Spleen (tissue), 7 donors: ENCODE measurements at regions not wholly inside any gene's neighbourhood (a gene's known extent, or its start where the extent isn't known, plus 50 kb on each side); places are given as distances from the start of the nearest gene placed in this dataset.

Source experiments
- POLR2A ChIP-seq, 3 donors: fragments of 450-650 bp; IDR thresholded peaks; one replicate each; pipeline ENCODE4 v1.5.1; 2017; ENCODE audit warnings: antibody characterized with exemption in 3 of 3, mild to moderate bottlenecking in 1 of 3
- POLR2AphosphoS5 ChIP-seq, 3 donors: sonication (generic); formaldehyde crosslinking; IDR thresholded peaks; one replicate each; pipeline ENCODE4 v1.5.1; 2017; ENCODE audit warnings: antibody characterized with exemption in 3 of 3
- TF ChIP-seq, protein P1 (sequence below), 11 experiments: fragments of 200-600 bp in 7 of 11; fragments of 450-650 bp in 4 of 11; sonication (generic) in 4 of 11; IDR thresholded peaks in 8 of 11; conservative IDR thresholded peaks in 3 of 11; 1 replicate in 7 of 11; 2 replicates in 4 of 11; pipeline versions ENCODE4 v1.4.0 to v1.8.0; 2016 to 2021; ENCODE audit warnings: antibody characterized with exemption in 11 of 11, inconsistent platforms in 4 of 11, mild to moderate bottlenecking in 1 of 11
- donor health status: DM: no; HTN: no; CAD: no; lungs with moderate emphysema.
- donor health status: DM: no; HTN: no; CAD: no.
- donor health status: DM: no; HTN: no; CAD: no.

GRCh38 chr3:15926871-15927270 lies 129.1 kb upstream of the ANKRD28 start:
- TF ChIP-seq, protein P1, sequence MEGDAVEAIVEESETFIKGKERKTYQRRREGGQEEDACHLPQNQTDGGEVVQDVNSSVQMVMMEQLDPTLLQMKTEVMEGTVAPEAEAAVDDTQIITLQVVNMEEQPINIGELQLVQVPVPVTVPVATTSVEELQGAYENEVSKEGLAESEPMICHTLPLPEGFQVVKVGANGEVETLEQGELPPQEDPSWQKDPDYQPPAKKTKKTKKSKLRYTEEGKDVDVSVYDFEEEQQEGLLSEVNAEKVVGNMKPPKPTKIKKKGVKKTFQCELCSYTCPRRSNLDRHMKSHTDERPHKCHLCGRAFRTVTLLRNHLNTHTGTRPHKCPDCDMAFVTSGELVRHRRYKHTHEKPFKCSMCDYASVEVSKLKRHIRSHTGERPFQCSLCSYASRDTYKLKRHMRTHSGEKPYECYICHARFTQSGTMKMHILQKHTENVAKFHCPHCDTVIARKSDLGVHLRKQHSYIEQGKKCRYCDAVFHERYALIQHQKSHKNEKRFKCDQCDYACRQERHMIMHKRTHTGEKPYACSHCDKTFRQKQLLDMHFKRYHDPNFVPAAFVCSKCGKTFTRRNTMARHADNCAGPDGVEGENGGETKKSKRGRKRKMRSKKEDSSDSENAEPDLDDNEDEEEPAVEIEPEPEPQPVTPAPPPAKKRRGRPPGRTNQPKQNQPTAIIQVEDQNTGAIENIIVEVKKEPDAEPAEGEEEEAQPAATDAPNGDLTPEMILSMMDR (IDR thresholded peaks at IDR 0.05 in 8 of 11, conservative IDR thresholded peaks at IDR 0.05 in 3 of 11): no peak
- no peak for TF ChIP-seq POLR2A (IDR thresholded peaks at IDR 0.05)
- no peak for TF ChIP-seq POLR2AphosphoS5 (IDR thresholded peaks at IDR 0.05)
